ENCODE measurements at regions not wholly inside any gene's neighbourhood (a gene's known extent, or its start where the extent isn't known, plus 50 kb on each side); places are given as distances from the start of the nearest gene placed in this dataset.

DNA sequence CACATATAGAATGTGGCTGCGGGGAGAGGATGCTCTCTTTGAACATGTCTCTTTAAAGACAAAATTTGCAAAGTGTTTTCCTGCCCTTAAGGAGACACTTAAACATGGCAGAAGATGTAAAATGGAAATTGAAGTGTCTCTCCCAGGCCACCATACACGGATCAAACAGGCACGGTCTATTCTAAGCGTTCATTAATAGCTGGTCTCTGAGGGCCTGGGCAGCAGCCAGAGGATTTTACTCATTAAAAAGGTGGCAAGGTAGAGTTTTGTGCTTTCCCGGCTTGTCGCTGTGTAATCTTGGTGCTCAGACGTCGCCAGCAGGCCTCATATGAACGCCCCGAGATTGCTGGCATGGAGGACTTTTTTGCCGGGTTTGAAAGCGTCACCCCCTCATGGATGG lies 205.5 kb downstream of the EMX2 start:
- POLR2A ChIA-PET, result no interaction called here
- no peak for TF ChIP-seq CTCF (IDR thresholded peaks at IDR 0.05; ENCODE audit: insufficient read depth, low read length, missing control alignments)
- CTCF ChIA-PET, result no interaction called here
- H3K4me3 ChIP-seq (ENCODE audit: low read depth, low read length), result no peak overlapping the region
- DNase-seq (ENCODE audit: low read depth, low spot score), result no peak

DNA sequence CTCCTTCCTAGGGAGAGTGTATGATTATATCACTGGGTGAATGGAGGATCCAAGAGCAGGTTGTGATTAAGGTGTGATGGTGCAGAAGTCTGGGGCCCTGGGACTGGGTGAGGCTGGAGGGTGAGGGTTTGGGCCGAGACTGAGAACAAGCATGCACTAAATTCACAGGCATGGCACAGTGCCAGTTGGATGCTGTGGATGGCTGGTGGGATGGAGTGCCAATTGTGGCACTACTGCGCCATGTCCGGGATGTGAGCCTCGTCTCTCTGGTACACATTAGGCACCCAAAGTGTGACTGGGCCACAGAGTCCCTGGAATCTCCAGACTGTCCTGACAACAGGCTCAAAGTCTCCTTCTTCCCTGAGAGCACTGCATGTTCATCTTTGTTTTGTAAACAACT lies 208.1 kb downstream of the EMX2 start:
- POLR2A ChIA-PET, result no interaction called here
- no peak for TF ChIP-seq CTCF (IDR thresholded peaks at IDR 0.05; ENCODE audit: insufficient read depth, low read length, missing control alignments)
- CTCF ChIA-PET, result no interaction called here
- no peak for DNase-seq (ENCODE audit: low read depth, low spot score)
- H3K4me3 ChIP-seq (ENCODE audit: low read depth, low read length), result no peak overlapping the region

DNA sequence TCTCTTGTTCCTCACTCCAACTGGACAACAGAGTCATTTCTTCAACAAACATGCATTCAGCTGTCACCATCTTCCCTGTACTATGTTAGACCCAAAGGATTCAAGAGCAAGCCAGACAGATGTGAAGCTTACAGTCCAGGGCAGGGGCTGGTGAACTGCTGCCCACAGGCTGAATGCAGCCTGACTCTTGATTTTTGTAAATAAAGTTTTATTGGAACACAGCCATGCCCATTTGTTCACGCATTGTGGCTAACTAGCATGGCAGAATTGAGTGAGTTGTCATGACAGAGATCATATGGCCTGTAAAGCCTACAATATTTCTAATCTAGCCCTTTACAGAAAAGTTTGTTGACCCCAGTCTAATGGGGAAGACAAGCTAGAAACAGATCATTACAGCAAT lies 208.7 kb downstream of the EMX2 start:
- ChIA-PET POLR2A (no interaction called here), CTCF (no interaction called here)

GRCh38 chr10:117752103-117752502 lies 209.6 kb downstream of the EMX2 start:
- no peak for TF ChIP-seq CTCF (IDR thresholded peaks at IDR 0.05; ENCODE audit: insufficient read depth, low read length, missing control alignments)
- DNase-seq (ENCODE audit: low read depth, low spot score), result no peak
- ChIA-PET POLR2A (no interaction called here), CTCF (interaction anchor here (1.0 kb wide), 1 partner anchor 489 kb away, joined by 3 read pairs; no protein-coding TSS in a partner anchor)
- H3K4me3 ChIP-seq (ENCODE audit: low read depth, low read length), result no peak overlapping the region

More for the DNA sequence above, 208.7 kb downstream of the EMX2 start:
- H3K4me3 ChIP-seq (ENCODE audit: low read depth, low read length), result no peak overlapping the region
- DNase-seq (ENCODE audit: low read depth, low spot score), result no peak
- TF ChIP-seq CTCF (IDR thresholded peaks at IDR 0.05; ENCODE audit: insufficient read depth, low read length, missing control alignments), result no peak

- DNase-seq (ENCODE audit: low read depth, low spot score), result no peak
- ChIA-PET POLR2A (no interaction called here), CTCF (interaction anchor here (1.2 kb wide), 1 partner anchor 218 kb away, joined by 6 read pairs; no protein-coding TSS in a partner anchor)
- TF ChIP-seq CTCF (IDR thresholded peaks at IDR 0.05; ENCODE audit: insufficient read depth, low read length, missing control alignments), result no peak
- no peak overlapping the region for H3K4me3 ChIP-seq (ENCODE audit: low read depth, low read length)
Observed at GRCh38 chr10:117754770-117755658, 212.5 kb downstream of the EMX2 start.

DNA sequence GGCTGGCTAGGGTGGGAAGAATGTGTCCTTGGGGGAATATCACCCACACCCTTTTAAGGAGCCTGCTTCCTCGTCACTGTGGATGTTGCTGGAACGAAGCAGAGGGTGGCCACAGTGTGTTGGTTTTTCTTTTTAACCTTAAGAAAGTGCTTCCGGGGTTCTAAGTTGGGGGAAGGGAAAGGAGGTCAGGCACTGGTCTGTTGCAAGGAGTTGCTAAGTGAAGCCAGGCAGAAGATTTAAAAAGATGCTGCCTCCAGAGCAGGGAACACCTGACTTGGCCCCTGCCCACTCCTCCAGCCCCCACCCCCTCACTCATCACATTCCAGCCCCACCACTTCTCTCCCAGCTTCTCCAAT lies 213.1 kb downstream of the EMX2 start:
- TF ChIP-seq CTCF (IDR thresholded peaks at IDR 0.05; ENCODE audit: insufficient read depth, low read length, missing control alignments), result no peak
- H3K4me3 ChIP-seq (ENCODE audit: low read depth, low read length), result no peak overlapping the region
- POLR2A ChIA-PET, result no interaction called here
- CTCF ChIA-PET, result interaction anchor here (0.6 to 2.3 kb wide), 2 partner anchors 56 to 217 kb away, joined by 3 to 8 read pairs; no protein-coding TSS in a partner anchor
- no peak for DNase-seq (ENCODE audit: low read depth, low spot score)

All from AG04449 (cell line).